OCI-LY3 (cell line): ENCODE measurements at regions not wholly inside any gene's neighbourhood (a gene's known extent, or its start where the extent isn't known, plus 50 kb on each side); places are given as distances from the start of the nearest gene placed in this dataset.

Experiments
- EZH2phosphoT487 ChIP-seq: fragments of 200-600 bp; shearing (Covaris generic); IDR thresholded peaks from 2 replicates; pipeline ENCODE4 v1.6.1; 2018; ENCODE audit warnings: antibody characterized with exemption, mixed run types, low read depth
- TF ChIP-seq, protein P1 (sequence below): fragments of 200-600, 300-600 bp; sonication (generic); IDR thresholded peaks from 2 replicates; pipeline ENCODE4 v1.5.1; 2014; ENCODE audit warnings: antibody characterized with exemption, low read length, low read depth

DNA sequence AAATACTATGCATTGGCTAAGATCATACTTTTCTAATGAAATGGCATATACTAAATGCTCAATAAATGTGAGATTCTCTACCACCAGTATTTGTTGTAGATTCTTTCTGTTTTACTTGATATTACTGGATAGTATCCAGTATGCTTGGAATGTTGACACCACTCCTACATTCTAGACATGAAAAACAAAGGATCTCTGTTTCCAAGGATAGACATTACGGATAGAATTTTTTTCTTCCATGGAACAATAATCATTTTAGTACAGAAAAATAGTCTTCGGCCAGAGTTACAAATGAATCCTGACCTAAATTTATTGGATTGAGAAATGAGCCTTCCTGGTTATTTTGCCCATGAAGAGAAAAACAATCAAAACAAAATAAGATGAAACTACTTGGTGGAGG, 258.2 kb upstream of the NT5E start:
- TF ChIP-seq, protein P1, sequence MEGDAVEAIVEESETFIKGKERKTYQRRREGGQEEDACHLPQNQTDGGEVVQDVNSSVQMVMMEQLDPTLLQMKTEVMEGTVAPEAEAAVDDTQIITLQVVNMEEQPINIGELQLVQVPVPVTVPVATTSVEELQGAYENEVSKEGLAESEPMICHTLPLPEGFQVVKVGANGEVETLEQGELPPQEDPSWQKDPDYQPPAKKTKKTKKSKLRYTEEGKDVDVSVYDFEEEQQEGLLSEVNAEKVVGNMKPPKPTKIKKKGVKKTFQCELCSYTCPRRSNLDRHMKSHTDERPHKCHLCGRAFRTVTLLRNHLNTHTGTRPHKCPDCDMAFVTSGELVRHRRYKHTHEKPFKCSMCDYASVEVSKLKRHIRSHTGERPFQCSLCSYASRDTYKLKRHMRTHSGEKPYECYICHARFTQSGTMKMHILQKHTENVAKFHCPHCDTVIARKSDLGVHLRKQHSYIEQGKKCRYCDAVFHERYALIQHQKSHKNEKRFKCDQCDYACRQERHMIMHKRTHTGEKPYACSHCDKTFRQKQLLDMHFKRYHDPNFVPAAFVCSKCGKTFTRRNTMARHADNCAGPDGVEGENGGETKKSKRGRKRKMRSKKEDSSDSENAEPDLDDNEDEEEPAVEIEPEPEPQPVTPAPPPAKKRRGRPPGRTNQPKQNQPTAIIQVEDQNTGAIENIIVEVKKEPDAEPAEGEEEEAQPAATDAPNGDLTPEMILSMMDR = no peak
- no peak for TF ChIP-seq EZH2phosphoT487
